AG10803 (cell line): ENCODE measurements at regions not wholly inside any gene's neighbourhood (a gene's known extent, or its start where the extent isn't known, plus 50 kb on each side); places are given as distances from the start of the nearest gene placed in this dataset.

ENCODE experiments used
- DNase-seq: peaks from one replicate; pipeline ENCODE4 v3.0.0; 2010; ENCODE audit warnings: low read depth
- H3K4me3 ChIP-seq: 2 replicates; pipeline ENCODE4 v1.5.1; 2011; ENCODE audit warnings: mild to moderate bottlenecking, low read length, control low read depth
- CTCF ChIP-seq: conservative IDR thresholded peaks from 2 replicates; pipeline ENCODE4 v1.5.1; 2011; ENCODE audit warnings: mild to moderate bottlenecking, low read length, control low read depth, inconsistent platforms

- DNase-seq = no peak
- no peak overlapping the region for H3K4me3 ChIP-seq
- TF ChIP-seq CTCF = no peak
Measured at GRCh38 chr6:41475737-41476357, 70.3 kb upstream of the FOXP4 start.

DNA sequence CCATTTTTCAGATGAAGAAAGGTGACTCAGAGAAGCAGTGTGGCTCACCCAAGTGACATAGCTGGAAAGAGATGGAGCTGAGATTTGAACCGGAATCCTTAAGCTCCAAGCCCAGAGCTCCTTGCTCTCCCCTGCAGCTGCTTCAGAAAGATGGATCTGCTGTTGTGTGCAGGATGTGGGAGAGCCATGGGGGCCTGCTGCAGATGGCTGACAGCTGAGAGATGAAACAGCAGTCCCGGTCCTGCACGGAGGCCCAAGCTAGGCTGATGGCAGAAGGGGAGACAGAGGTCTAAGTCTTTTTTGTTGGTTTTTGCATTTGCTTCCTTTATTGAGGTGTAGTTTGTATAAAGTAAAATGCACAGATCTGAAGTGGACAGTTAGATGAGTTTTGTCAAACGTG is 69.8 kb upstream of the FOXP4 start:
- H3K4me3 ChIP-seq = no peak overlapping the region
- no peak for TF ChIP-seq CTCF
- DNase-seq = no peak

DNA sequence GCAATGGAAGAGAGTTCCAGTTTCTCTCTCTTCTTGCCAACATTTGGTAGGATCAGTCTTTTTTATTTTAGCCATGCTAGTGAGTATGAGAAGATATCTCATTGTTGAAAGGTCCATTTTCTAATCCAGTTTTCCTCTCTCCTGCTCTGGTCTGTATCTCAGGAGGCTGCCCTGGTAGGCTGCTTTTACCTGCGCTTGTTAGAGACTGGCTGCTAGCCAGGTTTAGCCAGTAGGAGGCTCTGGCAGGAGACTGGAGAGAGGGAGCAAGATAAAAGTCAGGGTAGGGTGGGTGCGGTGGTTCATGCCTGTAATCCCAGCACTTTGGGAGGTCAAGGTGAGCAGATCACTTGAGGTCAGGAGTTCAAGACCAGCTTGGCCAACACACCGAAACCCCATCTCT is 68.6 kb upstream of the FOXP4 start:
- H3K4me3 ChIP-seq = no peak overlapping the region
- no peak for DNase-seq
- TF ChIP-seq CTCF = no peak

DNA sequence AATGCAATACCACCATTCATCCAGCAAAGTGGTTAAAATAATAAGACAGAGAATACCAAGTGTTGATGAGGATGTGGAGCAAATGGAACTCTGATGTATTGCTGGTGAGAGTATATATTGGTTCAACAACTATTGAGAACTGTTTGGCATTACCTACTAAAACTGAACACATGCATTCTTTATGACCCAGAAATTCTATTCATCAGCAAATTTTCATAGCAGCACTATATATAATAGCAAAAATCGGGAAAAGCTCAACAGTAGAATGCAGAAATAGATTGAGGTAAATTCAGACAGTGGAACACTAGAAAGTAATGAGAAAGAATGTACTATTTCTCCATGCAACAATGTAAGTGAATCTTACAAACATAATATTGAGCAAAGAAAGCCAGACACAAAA is 62.2 kb upstream of the FOXP4 start:
- TF ChIP-seq CTCF = no peak
- no peak overlapping the region for H3K4me3 ChIP-seq
- DNase-seq = no peak

- TF ChIP-seq CTCF = no peak
- no peak for DNase-seq
- H3K4me3 ChIP-seq = no peak overlapping the region
Measured at GRCh38 chr6:41487860-41488432, 58.2 kb upstream of the FOXP4 start.

- DNase-seq = peak; percentile 67
- no peak overlapping the region for H3K4me3 ChIP-seq
- no peak for TF ChIP-seq CTCF
Measured at GRCh38 chr6:41488433-41489119, 57.6 kb upstream of the FOXP4 start.
